Gastrocnemius medialis (tissue), 4 donors: ENCODE measurements at regions not wholly inside any gene's neighbourhood (a gene's known extent, or its start where the extent isn't known, plus 50 kb on each side); places are given as distances from the start of the nearest gene placed in this dataset.

Experiments used
- CTCF ChIP-seq, 5 experiments: fragments of 450-650 bp in 3 of 5; fragments of 200-600 bp in 2 of 5; sonication (generic) in 2 of 5; IDR thresholded peaks in 4 of 5; conservative IDR thresholded peaks in 1 of 5; 1 replicate in 4 of 5; 2 replicates in 1 of 5; pipeline ENCODE4 v1.5.1; 2016 to 2019; ENCODE audit warnings: antibody characterized with exemption in 5 of 5, mild to moderate bottlenecking in 3 of 5, moderate library complexity in 3 of 5
- POLR2A ChIP-seq, 2 donors: fragments of 450-650 bp; IDR thresholded peaks; one replicate each; pipeline ENCODE4 v1.6.1; 2017; ENCODE audit warnings: antibody characterized with exemption in 2 of 2, mild to moderate bottlenecking in 2 of 2, moderate library complexity in 2 of 2

GRCh38 chr12:65666876-65667275 lies 157.4 kb upstream of the HMGA2 start:
- TF ChIP-seq CTCF (IDR thresholded peaks at IDR 0.05 in 4 of 5, conservative IDR thresholded peaks at IDR 0.05 in 1 of 5) (no peak), POLR2A (IDR thresholded peaks at IDR 0.05) (no peak)
